ENCODE measurements at regions not wholly inside any gene's neighbourhood (a gene's known extent, or its start where the extent isn't known, plus 50 kb on each side); places are given as distances from the start of the nearest gene placed in this dataset.
"Not testable (repeated sequence)": the region's sequence is repeated elsewhere in the genome, so short reads cannot be mapped to it uniquely, and the experiment has no call there.

GRCh38 chr9:67423049-67423728 lies 430.8 kb upstream of the SPATA31A3 start:
- not testable (repeated sequence) for DNase-seq (ENCODE audit: low read depth)

DNA sequence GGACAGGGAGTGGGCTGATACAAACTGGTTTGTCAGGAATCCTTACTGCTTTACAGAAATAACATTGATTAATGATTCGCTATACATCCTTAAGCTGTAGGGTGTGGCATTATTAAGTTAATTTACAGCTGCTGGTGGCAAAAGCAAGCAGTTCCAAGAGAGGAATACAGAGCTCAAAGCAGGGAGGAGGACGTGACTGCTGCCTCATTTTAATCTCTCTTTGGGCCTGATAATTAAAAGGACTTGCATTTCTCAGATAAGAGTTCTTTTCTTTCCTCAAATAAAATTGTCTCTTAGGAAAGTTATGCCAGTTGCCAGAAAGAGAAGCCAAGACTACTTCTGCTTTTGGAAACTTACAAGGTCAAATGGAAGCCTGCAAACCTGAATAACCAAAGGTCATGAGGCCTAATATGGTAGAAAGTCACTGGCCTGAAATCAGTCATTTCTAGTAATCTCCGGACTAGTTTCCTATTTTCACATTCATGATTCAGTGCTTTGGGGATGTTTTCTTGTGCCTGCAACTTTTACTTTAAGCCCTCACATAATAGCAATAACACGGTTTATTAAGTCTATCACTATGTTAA lies 426.2 kb upstream of the SPATA31A3 start:
- not testable (repeated sequence) for DNase-seq (ENCODE audit: low read depth)

DNA sequence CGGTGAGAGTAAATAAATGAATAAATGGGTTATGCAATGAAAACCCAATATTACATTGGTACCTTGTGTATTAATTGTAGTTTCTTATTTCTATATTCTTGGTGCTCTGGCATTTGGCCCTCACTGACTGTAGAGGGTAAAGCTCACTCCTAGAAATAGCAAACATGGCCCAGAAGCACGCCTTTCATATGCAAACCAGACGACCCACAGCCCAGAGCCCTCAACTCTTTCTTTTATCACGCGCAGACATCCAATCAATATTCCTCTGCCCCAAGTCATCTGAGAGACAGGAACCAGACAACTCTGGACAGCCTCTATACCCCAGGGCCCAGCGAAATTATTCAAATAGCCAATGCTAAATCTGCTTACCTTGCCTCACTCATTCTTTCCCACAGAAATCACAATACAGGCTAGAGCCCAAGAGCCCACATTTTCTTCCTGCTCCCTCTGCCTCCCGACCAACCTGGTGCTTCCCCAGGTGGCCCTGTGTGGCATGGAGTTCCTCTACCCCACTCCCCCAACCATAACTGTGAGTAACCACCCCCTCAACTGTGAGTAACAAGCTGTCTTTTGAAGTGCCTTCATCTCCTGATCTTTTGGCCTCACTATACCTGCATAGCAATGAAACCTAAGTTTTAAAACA lies 425.1 kb upstream of the SPATA31A3 start:
- not testable (repeated sequence) for DNase-seq (ENCODE audit: low read depth)

DNA sequence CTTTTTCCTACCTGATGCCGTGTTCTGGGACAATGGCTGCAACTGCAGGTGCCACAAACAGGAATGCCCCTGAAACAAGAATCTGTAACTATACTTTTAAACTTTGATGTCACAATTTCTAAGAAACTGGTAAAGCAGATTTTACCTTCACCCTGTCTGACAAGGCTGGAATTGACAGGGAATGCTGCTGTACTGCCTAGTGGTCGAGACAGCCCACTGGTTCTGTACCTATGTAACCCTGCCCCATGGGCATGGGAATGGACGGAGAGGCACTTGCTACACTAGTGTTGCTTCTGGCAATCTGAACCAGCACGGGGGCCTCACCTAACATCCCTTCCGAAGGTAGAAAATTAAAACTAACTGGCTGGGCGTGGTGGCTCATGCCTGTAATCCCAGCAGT lies 424.3 kb upstream of the SPATA31A3 start:
- not testable (repeated sequence) for DNase-seq (ENCODE audit: low read depth)

DNA sequence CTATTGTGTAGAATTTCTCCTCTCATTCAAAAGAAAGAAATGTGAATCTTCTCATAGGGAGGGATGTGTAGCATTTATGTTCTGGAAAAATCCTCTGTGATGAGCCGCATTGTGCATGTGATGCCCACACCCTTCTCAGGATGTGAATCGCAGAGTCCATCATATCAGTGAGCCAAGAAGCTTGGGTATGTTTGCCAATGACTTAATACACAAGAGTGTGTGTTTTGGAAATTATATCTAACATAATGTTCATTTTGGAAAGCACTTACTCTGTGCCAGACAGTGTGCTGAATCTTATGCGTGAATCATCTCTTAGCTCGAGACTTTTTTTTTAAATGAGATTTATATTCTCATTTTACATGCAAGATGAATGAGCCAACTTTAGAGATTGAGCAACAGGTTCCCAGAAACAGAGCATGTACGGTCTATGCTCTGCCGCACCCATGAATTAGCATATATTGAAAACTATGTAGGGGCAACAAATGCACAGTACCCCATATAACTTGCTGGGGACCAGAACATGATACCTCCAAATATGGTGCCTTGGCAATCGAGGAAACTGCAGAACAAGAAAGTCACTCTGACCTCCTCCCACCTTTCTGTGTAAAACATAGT lies 418.4 kb upstream of the SPATA31A3 start:
- not testable (repeated sequence) for DNase-seq (ENCODE audit: low read depth)

DNA sequence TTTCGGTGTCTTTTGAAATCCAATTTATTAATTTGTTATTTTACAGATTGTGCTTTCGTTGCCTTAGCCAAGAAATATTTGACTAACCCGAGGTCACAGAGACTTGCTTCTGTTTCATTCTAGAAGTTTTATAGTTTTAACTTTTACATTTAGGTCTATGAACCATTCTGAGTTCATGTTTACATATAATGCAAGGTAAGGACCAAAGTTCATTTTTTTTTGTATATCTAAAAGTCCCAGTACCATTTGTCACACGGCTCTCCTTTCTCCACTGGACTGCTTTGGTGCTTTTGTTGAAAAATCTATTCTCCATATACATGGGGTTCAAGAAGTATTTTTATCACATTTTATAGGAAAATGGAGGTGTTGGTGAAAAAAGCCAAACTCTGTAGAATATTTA lies 411.4 kb upstream of the SPATA31A3 start:
- not testable (repeated sequence) for DNase-seq (ENCODE audit: low read depth)

- DNase-seq (ENCODE audit: low read depth): not testable (repeated sequence)
Measured at GRCh38 chr9:67397731-67398130, 405.4 kb upstream of the SPATA31A3 start.

- not testable (repeated sequence) for DNase-seq (ENCODE audit: low read depth)
Measured at GRCh38 chr9:67394782-67395181, 402.4 kb upstream of the SPATA31A3 start.

- DNase-seq (ENCODE audit: low read depth): not testable (repeated sequence)
Measured at GRCh38 chr9:67394038-67394437, 401.7 kb upstream of the SPATA31A3 start.

GRCh38 chr9:67369664-67370063 lies 377.3 kb upstream of the SPATA31A3 start:
- DNase-seq (ENCODE audit: low read depth): not testable (repeated sequence)

- not testable (repeated sequence) for DNase-seq (ENCODE audit: low read depth)
Measured at GRCh38 chr9:67362325-67362724, 370.0 kb upstream of the SPATA31A3 start.

GRCh38 chr9:67353961-67354360 lies 361.6 kb upstream of the SPATA31A3 start:
- DNase-seq (ENCODE audit: low read depth): not testable (repeated sequence)

GRCh38 chr9:67349424-67349759 lies 357.0 kb upstream of the SPATA31A3 start:
- DNase-seq (ENCODE audit: low read depth): not testable (repeated sequence)

DNA sequence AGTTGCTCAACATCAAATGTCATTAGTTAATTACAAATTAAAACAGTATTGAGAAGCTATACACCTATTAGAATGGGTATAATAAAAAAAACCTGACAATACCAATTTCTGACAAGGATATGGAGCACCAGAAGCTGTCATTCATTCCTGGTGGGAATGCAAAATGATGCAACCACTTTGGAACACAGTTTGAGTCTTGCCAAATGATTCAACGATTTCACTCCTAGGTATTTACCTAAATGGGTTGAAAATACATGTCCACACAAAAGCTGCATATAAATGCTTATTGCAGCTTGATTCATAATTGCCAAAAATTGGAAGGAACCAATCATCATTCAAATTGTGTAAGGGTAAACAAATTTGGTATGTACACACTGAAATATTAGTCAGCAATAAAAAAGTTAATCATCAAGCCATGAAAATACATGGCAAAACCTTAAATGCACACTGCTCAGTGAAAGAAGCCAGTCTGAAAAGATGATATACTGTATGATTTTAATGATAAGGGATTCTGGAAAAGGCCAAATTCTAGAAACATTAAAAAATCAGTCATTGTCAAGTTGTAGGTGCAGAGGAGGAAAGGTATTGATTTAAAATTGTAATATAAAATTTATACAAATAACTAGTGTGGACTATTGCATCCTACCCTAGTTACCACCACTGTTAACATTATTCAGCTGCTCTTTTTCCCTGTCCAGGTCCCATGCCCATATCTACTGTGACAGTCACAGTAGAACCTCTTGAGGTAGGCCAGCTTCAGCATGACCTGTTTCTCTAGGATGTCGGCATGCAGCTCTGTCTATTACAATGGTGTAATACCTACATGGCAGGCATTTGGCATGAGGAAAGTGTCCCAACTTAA lies 356.4 kb upstream of the SPATA31A3 start:
- not testable (repeated sequence) for DNase-seq (ENCODE audit: low read depth)

GRCh38 chr9:67348094-67348493 lies 355.7 kb upstream of the SPATA31A3 start:
- not testable (repeated sequence) for DNase-seq (ENCODE audit: low read depth)

- not testable (repeated sequence) for DNase-seq (ENCODE audit: low read depth)
Measured at GRCh38 chr9:67339216-67339615, 346.9 kb upstream of the SPATA31A3 start.

DNA sequence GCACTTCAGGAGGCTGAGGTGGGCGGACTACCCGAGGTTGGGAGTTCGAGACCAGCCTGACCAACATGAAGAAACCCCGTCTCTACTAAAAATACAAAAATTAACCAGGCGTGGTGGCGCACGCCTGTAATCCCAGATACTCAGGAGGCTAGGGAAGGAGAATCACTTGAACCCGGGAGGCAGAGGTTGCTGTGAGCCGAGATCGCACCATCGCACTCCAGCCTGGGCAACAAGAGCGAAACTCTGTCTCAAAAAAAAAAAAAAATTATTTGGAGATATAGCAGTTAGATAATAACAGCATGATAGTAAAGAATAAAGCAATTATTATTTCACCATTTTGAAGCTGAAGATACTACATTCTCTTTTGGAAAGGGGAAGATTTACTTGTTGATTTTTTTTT lies 345.9 kb upstream of the SPATA31A3 start:
- DNase-seq (ENCODE audit: low read depth): not testable (repeated sequence)

- not testable (repeated sequence) for DNase-seq (ENCODE audit: low read depth)
Measured at GRCh38 chr9:67334727-67335572, 342.6 kb upstream of the SPATA31A3 start.

GRCh38 chr9:67331634-67332033 lies 339.3 kb upstream of the SPATA31A3 start:
- DNase-seq (ENCODE audit: low read depth): not testable (repeated sequence)

GRCh38 chr9:67313409-67313808 lies 321.1 kb upstream of the SPATA31A3 start:
- DNase-seq (ENCODE audit: low read depth): not testable (repeated sequence)

- DNase-seq (ENCODE audit: low read depth): not testable (repeated sequence)
Measured at GRCh38 chr9:67312504-67312903, 320.2 kb upstream of the SPATA31A3 start.

All from RPMI7951 (cell line).